ENCODE measurements at regions not wholly inside any gene's neighbourhood (a gene's known extent, or its start where the extent isn't known, plus 50 kb on each side); places are given as distances from the start of the nearest gene placed in this dataset.

DNA sequence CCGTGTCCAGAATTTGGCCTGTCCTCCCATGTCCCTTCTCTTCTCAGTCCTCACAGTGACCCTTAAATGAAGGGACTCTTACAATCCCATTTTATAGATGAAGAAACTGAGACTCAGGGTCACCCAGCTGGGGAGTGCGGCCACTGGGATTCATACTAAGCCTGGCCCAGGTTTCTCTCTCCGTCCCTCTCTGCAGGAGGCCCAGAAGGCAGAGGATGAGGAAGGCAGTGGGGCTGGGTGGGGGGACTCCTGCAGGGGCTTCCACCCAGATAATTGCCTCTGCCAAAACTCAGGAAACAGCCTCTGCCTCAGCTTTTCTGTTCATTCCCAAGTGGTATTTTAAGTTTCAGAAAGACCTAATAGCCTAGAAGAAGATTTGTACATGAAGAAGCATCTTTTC, 299.8 kb downstream of the MATN1 start:
- Histone ChIP-seq H3K27me3 (no peaks in the 10 kb centered on the region), H3K4me1 (no peaks in the 10 kb centered on the region), H3K9me3 (peaks cover 0 to 18% (median 2%) of the 10 kb centered on the region in 4 donors), H3K27ac (no peak overlapping the region), H3K36me3 (no peaks in the 10 kb centered on the region), H3K4me3 (no peak overlapping the region)
- no peak for DNase-seq (ENCODE audit: low spot score in 2 of 2)
- WGBS, 2 donors, result 69 to 76% methylated on average over 3 of the region's 3 CpGs
- TF ChIP-seq, protein P1, sequence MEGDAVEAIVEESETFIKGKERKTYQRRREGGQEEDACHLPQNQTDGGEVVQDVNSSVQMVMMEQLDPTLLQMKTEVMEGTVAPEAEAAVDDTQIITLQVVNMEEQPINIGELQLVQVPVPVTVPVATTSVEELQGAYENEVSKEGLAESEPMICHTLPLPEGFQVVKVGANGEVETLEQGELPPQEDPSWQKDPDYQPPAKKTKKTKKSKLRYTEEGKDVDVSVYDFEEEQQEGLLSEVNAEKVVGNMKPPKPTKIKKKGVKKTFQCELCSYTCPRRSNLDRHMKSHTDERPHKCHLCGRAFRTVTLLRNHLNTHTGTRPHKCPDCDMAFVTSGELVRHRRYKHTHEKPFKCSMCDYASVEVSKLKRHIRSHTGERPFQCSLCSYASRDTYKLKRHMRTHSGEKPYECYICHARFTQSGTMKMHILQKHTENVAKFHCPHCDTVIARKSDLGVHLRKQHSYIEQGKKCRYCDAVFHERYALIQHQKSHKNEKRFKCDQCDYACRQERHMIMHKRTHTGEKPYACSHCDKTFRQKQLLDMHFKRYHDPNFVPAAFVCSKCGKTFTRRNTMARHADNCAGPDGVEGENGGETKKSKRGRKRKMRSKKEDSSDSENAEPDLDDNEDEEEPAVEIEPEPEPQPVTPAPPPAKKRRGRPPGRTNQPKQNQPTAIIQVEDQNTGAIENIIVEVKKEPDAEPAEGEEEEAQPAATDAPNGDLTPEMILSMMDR (IDR thresholded peaks at IDR 0.05), result no peak
- TF ChIP-seq POLR2A (IDR thresholded peaks at IDR 0.05), result no peak
- TF ChIP-seq EP300 (IDR thresholded peaks at IDR 0.05), result no peak

DNA sequence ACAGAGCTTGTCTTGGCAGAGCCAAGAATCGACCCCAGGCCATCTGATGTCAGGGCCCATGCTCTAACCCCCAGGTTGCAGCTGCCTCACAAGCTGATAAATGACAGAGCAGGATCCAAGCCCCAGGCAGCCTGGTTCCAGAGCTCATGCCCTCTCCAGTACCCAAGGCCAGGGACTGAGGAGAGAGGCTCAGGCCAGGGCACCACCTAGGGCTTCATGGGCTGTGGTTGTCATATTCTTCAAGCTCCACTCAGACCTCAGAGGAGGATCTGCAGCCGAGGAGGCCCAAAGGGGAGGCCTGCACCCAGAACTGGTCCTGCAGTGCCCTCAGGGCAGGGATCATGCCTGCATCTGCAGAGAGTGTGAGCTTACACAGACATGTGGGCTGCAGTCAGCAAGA, 301.1 kb downstream of the MATN1 start:
- 54 to 66% methylated on average over 2 of the region's 2 CpGs for WGBS, 2 donors
- no peak for DNase-seq (ENCODE audit: low spot score in 2 of 2)
- H3K36me3 ChIP-seq, result no peaks in the 10 kb centered on the region

DNA sequence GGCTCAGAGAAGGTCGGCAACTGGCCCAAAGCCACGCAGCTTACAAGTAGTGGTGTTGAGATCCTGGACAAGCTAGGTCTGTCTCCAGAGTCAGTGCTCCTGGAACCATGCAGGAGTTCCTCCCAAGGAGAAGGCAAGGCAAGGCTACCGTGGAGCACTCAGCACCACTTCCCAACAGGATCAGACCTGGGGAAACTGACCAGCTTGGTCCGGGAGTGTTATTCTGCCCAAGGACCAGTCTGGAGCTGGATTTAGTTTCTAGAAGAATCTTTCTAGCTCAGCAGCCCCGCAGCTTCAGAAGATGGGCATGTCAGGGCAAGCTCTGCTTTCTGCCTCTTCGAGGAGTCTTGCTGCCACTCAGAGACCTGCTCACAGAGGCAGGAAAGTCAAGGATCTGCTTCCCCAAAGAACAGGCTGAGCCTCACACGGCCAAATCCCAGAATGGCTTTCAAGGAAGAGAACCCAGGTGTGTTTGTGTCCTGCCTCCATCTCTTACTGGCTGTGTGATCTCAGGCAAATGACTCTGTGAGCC, 302.8 kb downstream of the MATN1 start:
- H3K9me3 ChIP-seq, result no peaks in the 10 kb centered on the region
- TF ChIP-seq POLR2A (IDR thresholded peaks at IDR 0.05) (no peak), EP300 (IDR thresholded peaks at IDR 0.05) (no peak)
- TF ChIP-seq, protein P1 (IDR thresholded peaks at IDR 0.05), result no peak
- no peaks in the 10 kb centered on the region for H3K27me3 ChIP-seq
- H3K4me1 ChIP-seq, result no peaks in the 10 kb centered on the region
- H3K4me3 ChIP-seq, result no peak overlapping the region
- 73 to 81% methylated on average over 7 of the region's 7 CpGs for WGBS, 2 donors
- no peaks in the 10 kb centered on the region for H3K36me3 ChIP-seq
- no peak for DNase-seq (ENCODE audit: low spot score in 2 of 2)
- no peak overlapping the region for H3K27ac ChIP-seq

More for the DNA sequence above, 301.1 kb downstream of the MATN1 start:
- no peak overlapping the region for H3K27ac ChIP-seq
- H3K4me3 ChIP-seq, result no peak overlapping the region
- H3K27me3 ChIP-seq, result no peaks in the 10 kb centered on the region
- TF ChIP-seq EP300 (IDR thresholded peaks at IDR 0.05) (no peak), POLR2A (IDR thresholded peaks at IDR 0.05) (no peak)
- TF ChIP-seq, protein P1 (IDR thresholded peaks at IDR 0.05), result no peak
- H3K9me3 ChIP-seq, result peaks cover 0 to 5% (median 0%) of the 10 kb centered on the region in 4 donors
- H3K4me1 ChIP-seq, result no peaks in the 10 kb centered on the region

DNA sequence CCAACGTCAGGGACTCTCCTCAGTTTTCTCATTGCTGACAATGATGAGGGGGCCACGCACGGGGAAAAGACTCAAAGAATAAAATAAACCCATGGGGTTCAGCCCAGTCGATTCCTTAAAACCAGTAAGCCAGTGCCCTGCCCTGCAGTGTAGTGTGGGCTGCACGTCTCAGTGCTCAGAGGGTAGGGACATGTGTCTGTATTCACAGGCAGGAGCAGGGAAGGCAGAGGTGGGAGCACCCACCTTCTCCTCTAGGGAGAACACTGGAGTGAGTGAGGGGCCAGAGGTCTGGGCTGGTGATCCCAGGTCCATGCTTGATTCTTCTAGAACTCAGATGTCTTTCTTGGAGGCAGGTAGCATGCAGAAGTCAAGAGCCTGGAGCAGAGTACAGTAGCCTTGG, 303.6 kb downstream of the MATN1 start:
- TF ChIP-seq POLR2A (IDR thresholded peaks at IDR 0.05) (no peak), EP300 (IDR thresholded peaks at IDR 0.05) (no peak)
- TF ChIP-seq, protein P1 (IDR thresholded peaks at IDR 0.05), result no peak
- Histone ChIP-seq H3K27me3 (no peaks in the 10 kb centered on the region), H3K36me3 (no peaks in the 10 kb centered on the region), H3K4me3 (no peak overlapping the region), H3K4me1 (no peaks in the 10 kb centered on the region), H3K9me3 (no peaks in the 10 kb centered on the region), H3K27ac (no peak overlapping the region)
- no peak for DNase-seq (ENCODE audit: low spot score in 2 of 2)
- 71 to 77% methylated on average over 5 of the region's 5 CpGs for WGBS, 2 donors

DNA sequence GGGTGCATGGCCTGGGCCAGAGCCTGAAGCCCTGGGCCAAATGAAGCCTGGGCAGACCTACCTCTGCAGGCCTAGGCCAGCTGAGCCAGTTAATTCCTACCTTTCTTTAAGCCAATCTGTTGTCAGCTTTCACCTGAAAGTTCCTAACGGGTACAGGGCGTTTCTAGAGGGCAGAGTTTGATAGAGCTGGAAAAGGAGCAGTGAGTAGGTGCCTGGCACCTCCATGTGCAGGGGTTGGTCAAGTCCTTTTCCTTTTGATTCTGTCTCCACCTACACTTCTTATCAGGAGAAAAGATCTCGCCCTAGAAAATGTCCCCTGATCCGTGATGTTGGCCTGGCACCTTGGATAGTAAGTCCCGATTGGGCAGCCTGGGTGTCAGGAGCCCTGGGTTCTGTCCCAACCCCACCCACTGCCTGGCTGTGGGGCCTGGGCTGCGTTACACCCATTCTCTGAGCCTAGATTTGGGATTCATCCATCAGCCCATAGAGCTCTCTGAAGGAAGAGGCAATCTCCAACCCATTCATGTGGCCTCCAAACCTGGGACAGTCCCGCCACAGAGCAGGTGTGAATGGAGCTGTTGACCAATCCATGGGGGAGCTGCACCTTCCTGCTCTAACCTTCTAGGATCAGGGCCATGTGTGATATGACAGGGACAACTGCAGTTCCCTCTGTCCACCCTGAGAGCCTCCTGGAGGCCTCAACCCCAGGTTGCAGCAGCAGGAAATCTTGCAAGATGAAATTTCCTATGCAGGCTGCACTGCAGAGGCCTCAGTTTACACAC, 304.3 kb downstream of the MATN1 start:
- no peaks in the 10 kb centered on the region for H3K36me3 ChIP-seq

More for the DNA sequence above, 304.3 kb downstream of the MATN1 start:
- Histone ChIP-seq H3K27me3 (no peaks in the 10 kb centered on the region), H3K9me3 (no peaks in the 10 kb centered on the region), H3K4me3 (no peak overlapping the region), H3K27ac (no peak overlapping the region), H3K4me1 (no peaks in the 10 kb centered on the region)
- 77 to 90% methylated on average over 7 of the region's 7 CpGs for WGBS, 2 donors
- no peak for DNase-seq (ENCODE audit: low spot score in 2 of 2)
- no peak for TF ChIP-seq POLR2A (IDR thresholded peaks at IDR 0.05)
- TF ChIP-seq, protein P1 (IDR thresholded peaks at IDR 0.05), result no peak
